Activated CD4-positive, alpha-beta T cell treated with anti-CD3 and anti-CD28 coated beads, Interleukin-2, amount 50 U/mL, for 4 hours (primary cell): ENCODE measurements at regions not wholly inside any gene's neighbourhood (a gene's known extent, or its start where the extent isn't known, plus 50 kb on each side); places are given as distances from the start of the nearest gene placed in this dataset.
"Not testable (repeated sequence)": the region's sequence is repeated elsewhere in the genome, so short reads cannot be mapped to it uniquely, and the experiment has no call there.

Source experiments
- DNase-seq, 2 experiments: peaks; one replicate each; pipeline ENCODE4 v3.0.0-alpha.2; 2020

- no peak for DNase-seq
These were observed 490.9 kb downstream of the KLF5 start for GRCh38 chr13:73549717-73550116.

GRCh38 chr13:73548449-73548848 lies 489.6 kb downstream of the KLF5 start:
- no peak for DNase-seq

GRCh38 chr13:73547239-73547638 lies 488.4 kb downstream of the KLF5 start:
- no peak for DNase-seq

- DNase-seq, result no peak
These were observed 485.4 kb downstream of the KLF5 start for GRCh38 chr13:73544175-73544574.

GRCh38 chr13:73542446-73542845 lies 483.6 kb downstream of the KLF5 start:
- DNase-seq, result no peak

GRCh38 chr13:73536865-73537264 lies 478.1 kb downstream of the KLF5 start:
- DNase-seq, result no peak

GRCh38 chr13:73535341-73535740 lies 476.5 kb downstream of the KLF5 start:
- DNase-seq, result no peak

- no peak for DNase-seq
These were observed 474.2 kb downstream of the KLF5 start for GRCh38 chr13:73532987-73533510.

- DNase-seq, result no peak
These were observed 473.8 kb downstream of the KLF5 start for GRCh38 chr13:73532582-73532981.

- DNase-seq, result no peak
These were observed 472.2 kb downstream of the KLF5 start for GRCh38 chr13:73531014-73531413.

- no peak for DNase-seq
These were observed 464.1 kb downstream of the KLF5 start for GRCh38 chr13:73522937-73523336.

- no peak for DNase-seq
These were observed 463.2 kb downstream of the KLF5 start for GRCh38 chr13:73521985-73522524.

- no peak for DNase-seq
These were observed 462.5 kb downstream of the KLF5 start for GRCh38 chr13:73521290-73521624.

- no peak for DNase-seq
These were observed 461.9 kb downstream of the KLF5 start for GRCh38 chr13:73520566-73521289.

GRCh38 chr13:73520135-73520534 lies 461.3 kb downstream of the KLF5 start:
- not testable (repeated sequence) for DNase-seq

GRCh38 chr13:73519396-73520116 lies 460.8 kb downstream of the KLF5 start:
- DNase-seq, result no peak

GRCh38 chr13:73517766-73518165 lies 459.0 kb downstream of the KLF5 start:
- no peak for DNase-seq

GRCh38 chr13:73516731-73517130 lies 457.9 kb downstream of the KLF5 start:
- DNase-seq, result no peak

GRCh38 chr13:73514208-73514607 lies 455.4 kb downstream of the KLF5 start:
- DNase-seq, result no peak

GRCh38 chr13:73513751-73514150 lies 454.9 kb downstream of the KLF5 start:
- DNase-seq, result no peak

GRCh38 chr13:73508841-73509240 lies 450.0 kb downstream of the KLF5 start:
- no peak for DNase-seq

- DNase-seq, result no peak
These were observed 446.6 kb downstream of the KLF5 start for GRCh38 chr13:73505376-73505890.

GRCh38 chr13:73499695-73500094 lies 440.9 kb downstream of the KLF5 start:
- DNase-seq, result no peak

- DNase-seq, result no peak
These were observed 438.6 kb downstream of the KLF5 start for GRCh38 chr13:73497430-73497829.
